Omental fat pad (tissue), 3 donors: ENCODE measurements at regions not wholly inside any gene's neighbourhood (a gene's known extent, or its start where the extent isn't known, plus 50 kb on each side); places are given as distances from the start of the nearest gene placed in this dataset.
"Not testable (repeated sequence)": the region's sequence is repeated elsewhere in the genome, so short reads cannot be mapped to it uniquely, and the experiment has no call there.

ENCODE experiments used
- ATAC-seq: fragments of 150-250 bp; one replicate; pipeline ENCODE4 v1.9.1; 2016; ENCODE audit warnings: mild to moderate bottlenecking, moderate library complexity; ENCODE audit not compliant: low FRiP score
- DNase-seq: peaks from one replicate; pipeline ENCODE4 v3.0.0-alpha.2; 2019; ENCODE audit warnings: low spot score
- CTCF ChIP-seq, 3 donors: fragments of 450-650 bp; IDR thresholded peaks; one replicate each; pipeline ENCODE4 v1.5.1; 2016 to 2017; ENCODE audit warnings: antibody characterized with exemption in 3 of 3, mild to moderate bottlenecking in 3 of 3, moderate library complexity in 2 of 3

- no peak for TF ChIP-seq CTCF (IDR thresholded peaks at IDR 0.05)
- ATAC-seq: peak; percentile 48
- DNase-seq: no peak
These were observed 326.2 kb downstream of the TUSC7 start for GRCh38 chr3:117035745-117036144.

- no peak for TF ChIP-seq CTCF (IDR thresholded peaks at IDR 0.05)
- ATAC-seq: peak; percentile 89
These were observed 326.8 kb downstream of the TUSC7 start for GRCh38 chr3:117036259-117036799.

GRCh38 chr3:117045143-117045542 lies 335.6 kb downstream of the TUSC7 start:
- TF ChIP-seq CTCF (IDR thresholded peaks at IDR 0.05): no peak
- no peak for ATAC-seq
- no peak for DNase-seq

More at GRCh38 chr3:117036259-117036799, 326.8 kb downstream of the TUSC7 start:
- DNase-seq: no peak

GRCh38 chr3:117047951-117048705 lies 338.5 kb downstream of the TUSC7 start:
- ATAC-seq: no peak
- no peak for DNase-seq
- TF ChIP-seq CTCF (IDR thresholded peaks at IDR 0.05): no peak

- no peak for TF ChIP-seq CTCF (IDR thresholded peaks at IDR 0.05)
- DNase-seq: no peak
These were observed 342.8 kb downstream of the TUSC7 start for GRCh38 chr3:117052395-117052794.

GRCh38 chr3:117054556-117054955 lies 345.0 kb downstream of the TUSC7 start:
- DNase-seq: no peak
- no peak for TF ChIP-seq CTCF (IDR thresholded peaks at IDR 0.05)
- ATAC-seq: no peak

More at GRCh38 chr3:117052395-117052794, 342.8 kb downstream of the TUSC7 start:
- ATAC-seq: no peak

- not testable (repeated sequence) for DNase-seq, ATAC-seq
These were observed 347.4 kb downstream of the TUSC7 start for GRCh38 chr3:117056946-117057345.
